H9 (cell line): ENCODE measurements at regions not wholly inside any gene's neighbourhood (a gene's known extent, or its start where the extent isn't known, plus 50 kb on each side); places are given as distances from the start of the nearest gene placed in this dataset.

Source experiments
- DNase-seq: peaks from one replicate; pipeline ENCODE4 v3.0.0-alpha.2; 2017
- H2AFZ ChIP-seq: one replicate; pipeline ENCODE4 v1.6.1; 2013; ENCODE audit warnings: mild to moderate bottlenecking, low read length, control low read depth, moderate library complexity
- H2AK5ac ChIP-seq: 2 replicates; pipeline ENCODE4 v1.6.1; 2013; ENCODE audit warnings: low read length, control low read depth, mixed read lengths; ENCODE audit not compliant: insufficient read length
- H2BK120ac ChIP-seq: one replicate; pipeline ENCODE4 v1.6.1; 2013; ENCODE audit warnings: low read depth, mild to moderate bottlenecking, low read length, control low read depth, inconsistent platforms; ENCODE audit not compliant: poor library complexity, severe bottlenecking
- H2BK12ac ChIP-seq: 2 replicates; pipeline ENCODE4 v1.6.1; 2013; ENCODE audit warnings: low read length, control low read depth, mixed read lengths, low read depth; ENCODE audit not compliant: insufficient read length
- H2BK15ac ChIP-seq: 2 replicates; pipeline ENCODE4 v1.6.1; 2013; ENCODE audit warnings: low read depth, low read length, control low read depth
- H2BK20ac ChIP-seq: one replicate; pipeline ENCODE4 v1.6.1; 2013; ENCODE audit warnings: low read depth, mild to moderate bottlenecking, low read length, control low read depth, inconsistent platforms; ENCODE audit not compliant: poor library complexity, severe bottlenecking
- H2BK5ac ChIP-seq: 2 replicates; pipeline ENCODE4 v1.6.1; 2013; ENCODE audit warnings: low read length, control low read depth, mixed read lengths; ENCODE audit not compliant: insufficient read length
- H3K14ac ChIP-seq: 2 replicates; pipeline ENCODE4 v1.6.1; 2013; ENCODE audit warnings: low read length, control low read depth; ENCODE audit not compliant: insufficient read depth
- H3K18ac ChIP-seq: 2 replicates; pipeline ENCODE4 v1.6.1; 2013; ENCODE audit warnings: low read depth, mild to moderate bottlenecking, mixed read lengths, low read length, control low read depth; ENCODE audit not compliant: insufficient read length
- H3K23ac ChIP-seq: 2 replicates; pipeline ENCODE4 v1.6.1; 2013; ENCODE audit warnings: low read length, control low read depth, mixed read lengths, low read depth; ENCODE audit not compliant: insufficient read length
- H3K23me2 ChIP-seq: 2 replicates; pipeline ENCODE4 v1.6.1; 2013; ENCODE audit warnings: low read depth, mild to moderate bottlenecking, mixed read lengths, low read length, control low read depth; ENCODE audit not compliant: insufficient read length, poor library complexity, severe bottlenecking
- H3K27ac ChIP-seq: 2 replicates; pipeline ENCODE4 v1.5.1; 2013; ENCODE audit warnings: low read length, control low read depth, mixed read lengths, low read depth; ENCODE audit not compliant: insufficient read length
- H3K27me3 ChIP-seq: 2 replicates; pipeline ENCODE4 v1.6.1; 2013; ENCODE audit warnings: low read length, control low read depth, inconsistent platforms; ENCODE audit not compliant: insufficient read depth
- H3K4ac ChIP-seq: 2 replicates; pipeline ENCODE4 v1.6.1; 2013; ENCODE audit warnings: low read depth, mild to moderate bottlenecking, control low read depth, inconsistent platforms, low read length, moderate library complexity
- H3K4me1 ChIP-seq: 2 replicates; pipeline ENCODE4 v1.6.1; 2013; ENCODE audit warnings: low read length, control low read depth, inconsistent platforms; ENCODE audit not compliant: insufficient read depth
- H3K4me2 ChIP-seq: 2 replicates; pipeline ENCODE4 v1.6.1; 2013; ENCODE audit warnings: low read length, control low read depth, mixed read lengths; ENCODE audit not compliant: insufficient read length, insufficient read depth
- H3K56ac ChIP-seq: 2 replicates; pipeline ENCODE4 v1.6.1; 2013; ENCODE audit warnings: low read depth, mild to moderate bottlenecking, mixed read lengths, low read length, control low read depth; ENCODE audit not compliant: insufficient read length
- H3K79me1 ChIP-seq: 2 replicates; pipeline ENCODE4 v1.6.1; 2013; ENCODE audit warnings: low read depth, mild to moderate bottlenecking, moderate library complexity, low read length, control low read depth, inconsistent platforms; ENCODE audit not compliant: insufficient read depth, poor library complexity, severe bottlenecking
- H3K79me2 ChIP-seq: 2 replicates; pipeline ENCODE4 v1.6.1; 2013; ENCODE audit warnings: low read length, control low read depth, inconsistent platforms; ENCODE audit not compliant: insufficient read depth
- H3K9ac ChIP-seq: 2 replicates; pipeline ENCODE4 v1.6.1; 2013; ENCODE audit warnings: low read length, control low read depth, mixed read lengths; ENCODE audit not compliant: insufficient read length; ENCODE audit errors: extremely low read depth
- H3K9me3 ChIP-seq: one replicate; pipeline ENCODE4 v1.6.1; 2013; ENCODE audit warnings: low read depth, low read length, inconsistent platforms; ENCODE audit not compliant: control insufficient read depth
- H3T11ph ChIP-seq: one replicate; pipeline ENCODE4 v1.6.1; 2013; ENCODE audit warnings: mild to moderate bottlenecking, low read length, control low read depth, inconsistent platforms
- H4K20me1 ChIP-seq: one replicate; pipeline ENCODE4 v1.6.1; 2013; ENCODE audit not compliant: control insufficient read depth, insufficient read length, insufficient read depth
- H4K5ac ChIP-seq: 2 replicates; pipeline ENCODE4 v1.6.1; 2013; ENCODE audit warnings: low read depth, mild to moderate bottlenecking, mixed read lengths, low read length, control low read depth; ENCODE audit not compliant: insufficient read length
- H4K8ac ChIP-seq: replicated peaks from 2 replicates; pipeline ENCODE4 v1.6.1; 2013; ENCODE audit warnings: low read length, control low read depth, mixed read lengths, low read depth; ENCODE audit not compliant: insufficient read length
- H4K91ac ChIP-seq: 2 replicates; pipeline ENCODE4 v1.6.1; 2013; ENCODE audit warnings: low read depth, mild to moderate bottlenecking, moderate library complexity, mixed read lengths, low read length, control low read depth; ENCODE audit not compliant: insufficient read length
- H3K27ac Mint-ChIP-seq, 3 experiments: 2 replicates in 2 of 3; 3 replicates in 1 of 3; pipeline ENCODE4 v1.8.0; 2020 to 2021; ENCODE audit warnings: mixed read lengths in 3 of 3, mild to moderate bottlenecking in 1 of 3, moderate library complexity in 1 of 3
- H3K27me3 Mint-ChIP-seq: 2 replicates; pipeline ENCODE4 v1.8.0; 2021; ENCODE audit warnings: low read depth, mild to moderate bottlenecking, moderate library complexity, mixed read lengths
- H3K36me3 Mint-ChIP-seq, 3 experiments: 2 replicates in 2 of 3; 3 replicates in 1 of 3; pipeline ENCODE4 v1.8.0; 2020 to 2021; ENCODE audit warnings: low read depth in 3 of 3, mixed read lengths in 3 of 3; ENCODE audit not compliant: insufficient read depth in 1 of 3
- H3K4me1 Mint-ChIP-seq, 2 experiments: 2 replicates each; pipeline ENCODE4 v1.8.0; 2020; ENCODE audit warnings: mixed read lengths in 2 of 2
- H3K4me3 Mint-ChIP-seq, 2 experiments: 2 replicates in 1 of 2; 3 replicates in 1 of 2; pipeline ENCODE4 v1.8.0; 2020 to 2021; ENCODE audit warnings: mild to moderate bottlenecking in 2 of 2, mixed read lengths in 2 of 2, moderate library complexity in 1 of 2
- H3K9me3 Mint-ChIP-seq, 2 experiments: 2 replicates in 1 of 2; 3 replicates in 1 of 2; pipeline ENCODE4 v1.8.0; 2020; ENCODE audit warnings: mild to moderate bottlenecking in 2 of 2, mixed read lengths in 2 of 2, moderate library complexity in 1 of 2
- WGBS: extraction: QIAGEN DNeasy Blood & Tissue Kit; methylation state at CpG from one replicate; pipeline ENCODE4 v1.1.7; 2013; ENCODE audit warnings: missing lambda C conversion rate, low lambda C conversion rate, mixed read lengths; ENCODE audit not compliant: insufficient read length; ENCODE audit errors: extremely low coverage; 5-methylcytosine and 5-hydroxymethylcytosine counted together
- TF ChIP-seq, protein P1 (sequence below): fragments of 200-600 bp; sonication (generic); conservative IDR thresholded peaks from 3 replicates; pipeline ENCODE4 v1.8.0; 2021; ENCODE audit warnings: antibody characterized with exemption, mild to moderate bottlenecking

GRCh38 chr4:126267689-126268088 lies 952.9 kb downstream of the FAT4 start:
- Histone ChIP-seq H3K9me3 (no peaks in the 10 kb centered on the region), H2BK20ac (no peak overlapping the region), H2BK15ac (no peak overlapping the region), H3K4me2 (no peak overlapping the region), H3K79me2 (no peaks in the 10 kb centered on the region), H3K79me1 (no peaks in the 10 kb centered on the region), H3K56ac (no peak overlapping the region), H3K9ac (no peak overlapping the region), H3T11ph (no peak overlapping the region), H4K8ac (no peak overlapping the region), H3K27me3 (no peaks in the 10 kb centered on the region), H3K4ac (no peak overlapping the region), H3K18ac (no peak overlapping the region), H2BK12ac (no peak overlapping the region), H3K27ac (no peak overlapping the region), H2AK5ac (no peak overlapping the region), H4K5ac (no peak overlapping the region), H3K14ac (no peak overlapping the region), H3K23me2 (no peaks in the 10 kb centered on the region), H4K91ac (no peak overlapping the region), H2AFZ (no peak overlapping the region), H2BK120ac (no peak overlapping the region), H2BK5ac (no peak overlapping the region), H3K23ac (no peak overlapping the region), H4K20me1 (no peaks in the 10 kb centered on the region), H3K4me1 (no peaks in the 10 kb centered on the region)
- no peaks in the 10 kb centered on the region; a peak in 1 of 5 replicates for H3K9me3 Mint-ChIP-seq
- H3K4me1 Mint-ChIP-seq: no peaks in the 10 kb centered on the region
- H3K4me3 Mint-ChIP-seq: no peak overlapping the region
- TF ChIP-seq, protein P1, sequence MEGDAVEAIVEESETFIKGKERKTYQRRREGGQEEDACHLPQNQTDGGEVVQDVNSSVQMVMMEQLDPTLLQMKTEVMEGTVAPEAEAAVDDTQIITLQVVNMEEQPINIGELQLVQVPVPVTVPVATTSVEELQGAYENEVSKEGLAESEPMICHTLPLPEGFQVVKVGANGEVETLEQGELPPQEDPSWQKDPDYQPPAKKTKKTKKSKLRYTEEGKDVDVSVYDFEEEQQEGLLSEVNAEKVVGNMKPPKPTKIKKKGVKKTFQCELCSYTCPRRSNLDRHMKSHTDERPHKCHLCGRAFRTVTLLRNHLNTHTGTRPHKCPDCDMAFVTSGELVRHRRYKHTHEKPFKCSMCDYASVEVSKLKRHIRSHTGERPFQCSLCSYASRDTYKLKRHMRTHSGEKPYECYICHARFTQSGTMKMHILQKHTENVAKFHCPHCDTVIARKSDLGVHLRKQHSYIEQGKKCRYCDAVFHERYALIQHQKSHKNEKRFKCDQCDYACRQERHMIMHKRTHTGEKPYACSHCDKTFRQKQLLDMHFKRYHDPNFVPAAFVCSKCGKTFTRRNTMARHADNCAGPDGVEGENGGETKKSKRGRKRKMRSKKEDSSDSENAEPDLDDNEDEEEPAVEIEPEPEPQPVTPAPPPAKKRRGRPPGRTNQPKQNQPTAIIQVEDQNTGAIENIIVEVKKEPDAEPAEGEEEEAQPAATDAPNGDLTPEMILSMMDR: no peak
- H3K27ac Mint-ChIP-seq: no peak overlapping the region
- no peaks in the 10 kb centered on the region for H3K36me3 Mint-ChIP-seq
- no peak for DNase-seq
- no peaks in the 10 kb centered on the region for H3K27me3 Mint-ChIP-seq
- no CpG with 5 or more reads among the region's 1 CpG for WGBS
